ENCODE measurements at regions not wholly inside any gene's neighbourhood (a gene's known extent, or its start where the extent isn't known, plus 50 kb on each side); places are given as distances from the start of the nearest gene placed in this dataset.

- ChIA-PET CTCF (interaction anchor here (0.6 kb wide), 2 partner anchors 61 to 387 kb away, joined by 3 to 6 read pairs; no protein-coding TSS in a partner anchor), POLR2A (ENCODE audit: unreplicated experiment) (interaction anchor here (1.0 kb wide), 1 partner anchor 11 kb away, joined by 3 read pairs; no protein-coding TSS in a partner anchor)
- TF ChIP-seq MAFK (IDR thresholded peaks at IDR 0.05; ENCODE audit: low read depth, low read length) (peak; percentile 51), MAZ (IDR thresholded peaks at IDR 0.05; ENCODE audit: borderline replicate concordance, low read depth, low read length) (no peak), POLR2A (IDR thresholded peaks at IDR 0.05; ENCODE audit: low read depth, low read length) (no peak), CHD1 (IDR thresholded peaks at IDR 0.05; ENCODE audit: low read depth, low read length) (no peak), BHLHE40 (IDR thresholded peaks at IDR 0.05; ENCODE audit: low read depth, low read length) (no peak), MXI1 (IDR thresholded peaks at IDR 0.05; ENCODE audit: borderline replicate concordance, low read depth, low read length) (no peak), SMC3 (IDR thresholded peaks at IDR 0.05; ENCODE audit: low read depth, low read length) (no peak), CEBPB (IDR thresholded peaks at IDR 0.05; ENCODE audit: low read depth, low read length) (peak; percentile 36; the same call in 1 of the 2 replicates)
- TF ChIP-seq, protein P1, sequence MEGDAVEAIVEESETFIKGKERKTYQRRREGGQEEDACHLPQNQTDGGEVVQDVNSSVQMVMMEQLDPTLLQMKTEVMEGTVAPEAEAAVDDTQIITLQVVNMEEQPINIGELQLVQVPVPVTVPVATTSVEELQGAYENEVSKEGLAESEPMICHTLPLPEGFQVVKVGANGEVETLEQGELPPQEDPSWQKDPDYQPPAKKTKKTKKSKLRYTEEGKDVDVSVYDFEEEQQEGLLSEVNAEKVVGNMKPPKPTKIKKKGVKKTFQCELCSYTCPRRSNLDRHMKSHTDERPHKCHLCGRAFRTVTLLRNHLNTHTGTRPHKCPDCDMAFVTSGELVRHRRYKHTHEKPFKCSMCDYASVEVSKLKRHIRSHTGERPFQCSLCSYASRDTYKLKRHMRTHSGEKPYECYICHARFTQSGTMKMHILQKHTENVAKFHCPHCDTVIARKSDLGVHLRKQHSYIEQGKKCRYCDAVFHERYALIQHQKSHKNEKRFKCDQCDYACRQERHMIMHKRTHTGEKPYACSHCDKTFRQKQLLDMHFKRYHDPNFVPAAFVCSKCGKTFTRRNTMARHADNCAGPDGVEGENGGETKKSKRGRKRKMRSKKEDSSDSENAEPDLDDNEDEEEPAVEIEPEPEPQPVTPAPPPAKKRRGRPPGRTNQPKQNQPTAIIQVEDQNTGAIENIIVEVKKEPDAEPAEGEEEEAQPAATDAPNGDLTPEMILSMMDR (conservative IDR thresholded peaks at IDR 0.05; ENCODE audit: low read depth, low read length), result no peak
- Histone ChIP-seq H3K27ac (ENCODE audit: insufficient read depth, low read length) (no peak overlapping the region), H3K9ac (ENCODE audit: low read depth, low read length) (no peak overlapping the region), H2AFZ (replicated peaks; ENCODE audit: low read length, poor library complexity) (peak overlapping the region; percentile 58), H4K20me1 (ENCODE audit: insufficient read depth, low read length) (no peaks in the 10 kb centered on the region), H3K4me3 (ENCODE audit: insufficient read depth, low read depth, low read length) (no peak overlapping the region), H2AK5ac (ENCODE audit: low read depth, low read length) (peak overlapping the region; percentile 79), H2AK9ac (replicated peaks; ENCODE audit: low read depth, low read length, poor library complexity) (peak overlapping the region; percentile 21), H3K36me3 (ENCODE audit: control insufficient read depth, insufficient read depth, low read length) (no peaks in the 10 kb centered on the region), H3K79me1 (ENCODE audit: low read depth in 1 of 2, low read length in 2 of 2) (no peaks in the 10 kb centered on the region), H3K4me1 (ENCODE audit: control insufficient read depth, insufficient read depth, low read length) (peaks cover 5% of the 10 kb centered on the region; the same call in 1 of the 2 replicates), H3K56ac (ENCODE audit: extremely low read depth, insufficient read depth, low read length) (no peak overlapping the region), H3K23ac (ENCODE audit: low read depth, low read length) (peak overlapping the region; percentile 14; the same call in 1 of the 2 replicates), H4K91ac (ENCODE audit: insufficient read depth, low read depth, low read length) (peak overlapping the region; percentile 5; the same call in 1 of the 2 replicates), H2BK20ac (ENCODE audit: low read depth, low read length) (no peak overlapping the region), H3K18ac (ENCODE audit: low read depth, low read length) (0 out of 2 replicates have a peak overlapping the region, but pooled peaks have one; percentile 10), H2BK15ac (ENCODE audit: low read depth, low read length) (peak overlapping the region; percentile 70; the same call in 1 of the 3 replicates), H3K9me3 (ENCODE audit: control insufficient read depth, insufficient read depth, low read length) (no peaks in the 10 kb centered on the region), H4K5ac (ENCODE audit: low read depth, low read length) (no peak overlapping the region), H2BK5ac (ENCODE audit: low read depth, low read length, poor library complexity, severe bottlenecking) (no peak overlapping the region), H3K9me1 (ENCODE audit: insufficient read depth, low read length) (peaks cover 21% of the 10 kb centered on the region), H2BK120ac (ENCODE audit: low read depth, low read length) (peak overlapping the region; percentile 42; the same call in 1 of the 2 replicates), H3K14ac (replicated peaks; ENCODE audit: low read depth, low read length) (0 out of 2 replicates have a peak overlapping the region, but pooled peaks have one; percentile 48), H3K4ac (ENCODE audit: low read depth, low read length) (peak overlapping the region; percentile 9), H4K8ac (ENCODE audit: low read depth in 2 of 2, low read length in 2 of 2) (peak overlapping the region in 1 of 2 experiments; percentile 65; a peak in 1 of 4 replicates), H3K4me2 (ENCODE audit: low read depth, low read length) (no peak overlapping the region), H3K27me3 (ENCODE audit: control insufficient read depth, insufficient read depth, low read length) (no peaks in the 10 kb centered on the region)
- intact Hi-C loops (cut with micrococcal nuclease), result no loop called here
- dilution Hi-C loops (cut with HindIII; ENCODE audit: low sequenced_read_pairs, unreplicated experiment), result no loop called here
- in situ Hi-C loops (cut with MboI; ENCODE audit: low sequenced_read_pairs), result no loop called here
- no TSS peak for BruUV-seq (replicated peaks)
- peak; percentile 78 for ATAC-seq (ENCODE audit: low read depth)
- WGBS, 2 experiments (ENCODE audit: extremely low coverage in 2 of 2, insufficient read length in 1 of 2), result 92% methylated on average over 2 of the region's 4 CpGs; no CpG with 5 or more reads in 1 of the 2 experiments
- DNase-seq, result peak; percentile 83
These were observed 92.5 kb upstream of the MED13L start for GRCh38 chr12:116370004-116370404.

Data from IMR-90 (cell line).